ENCODE measurements at regions not wholly inside any gene's neighbourhood (a gene's known extent, or its start where the extent isn't known, plus 50 kb on each side); places are given as distances from the start of the nearest gene placed in this dataset.

- TF ChIP-seq EZH2 (IDR thresholded peaks at IDR 0.05; ENCODE audit: borderline replicate concordance, low read depth, low read length, poor library complexity, severe bottlenecking), result no peak
- TF ChIP-seq, protein P1, sequence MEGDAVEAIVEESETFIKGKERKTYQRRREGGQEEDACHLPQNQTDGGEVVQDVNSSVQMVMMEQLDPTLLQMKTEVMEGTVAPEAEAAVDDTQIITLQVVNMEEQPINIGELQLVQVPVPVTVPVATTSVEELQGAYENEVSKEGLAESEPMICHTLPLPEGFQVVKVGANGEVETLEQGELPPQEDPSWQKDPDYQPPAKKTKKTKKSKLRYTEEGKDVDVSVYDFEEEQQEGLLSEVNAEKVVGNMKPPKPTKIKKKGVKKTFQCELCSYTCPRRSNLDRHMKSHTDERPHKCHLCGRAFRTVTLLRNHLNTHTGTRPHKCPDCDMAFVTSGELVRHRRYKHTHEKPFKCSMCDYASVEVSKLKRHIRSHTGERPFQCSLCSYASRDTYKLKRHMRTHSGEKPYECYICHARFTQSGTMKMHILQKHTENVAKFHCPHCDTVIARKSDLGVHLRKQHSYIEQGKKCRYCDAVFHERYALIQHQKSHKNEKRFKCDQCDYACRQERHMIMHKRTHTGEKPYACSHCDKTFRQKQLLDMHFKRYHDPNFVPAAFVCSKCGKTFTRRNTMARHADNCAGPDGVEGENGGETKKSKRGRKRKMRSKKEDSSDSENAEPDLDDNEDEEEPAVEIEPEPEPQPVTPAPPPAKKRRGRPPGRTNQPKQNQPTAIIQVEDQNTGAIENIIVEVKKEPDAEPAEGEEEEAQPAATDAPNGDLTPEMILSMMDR (conservative IDR thresholded peaks at IDR 0.05; ENCODE audit: low read depth, low read length), result no peak
Observed at GRCh38 chr5:120229036-120229435, 235.1 kb upstream of the PRR16 start.
